Central memory CD8-positive, alpha-beta T cell (primary cell): ENCODE measurements at regions not wholly inside any gene's neighbourhood (a gene's known extent, or its start where the extent isn't known, plus 50 kb on each side); places are given as distances from the start of the nearest gene placed in this dataset.
"Not testable (repeated sequence)": the region's sequence is repeated elsewhere in the genome, so short reads cannot be mapped to it uniquely, and the experiment has no call there.

Source experiments
- ATAC-seq: fragments of 150-1000 bp; cut with Tn5 transposase; replicated peaks from 2 replicates; pipeline ENCODE4 v1.10.0; 2022; ENCODE audit warnings: mild to moderate bottlenecking, moderate FRiP score, moderate number of reproducible peaks; ENCODE audit not compliant: poor library complexity, severe bottlenecking; ENCODE audit errors: extremely low read depth
- DNase-seq, 2 donors: peaks; one replicate each; pipeline ENCODE4 v3.0.0; 2021; ENCODE audit warnings: low spot score in 2 of 2
- H3K27ac Mint-ChIP-seq: one replicate; pipeline ENCODE4 v1.8.0; 2022; ENCODE audit warnings: low read depth, mild to moderate bottlenecking, moderate library complexity, mixed read lengths
- H3K27me3 Mint-ChIP-seq: one replicate; pipeline ENCODE4 v1.8.0; 2022; ENCODE audit warnings: mixed read lengths
- H3K36me3 Mint-ChIP-seq: one replicate; pipeline ENCODE4 v1.8.0; 2022; ENCODE audit warnings: mild to moderate bottlenecking, moderate library complexity, mixed read lengths; ENCODE audit not compliant: insufficient read depth
- H3K4me1 Mint-ChIP-seq: one replicate; pipeline ENCODE4 v1.8.0; 2022; ENCODE audit warnings: mixed read lengths
- H3K4me3 Mint-ChIP-seq: one replicate; pipeline ENCODE4 v1.8.0; 2022; ENCODE audit warnings: mild to moderate bottlenecking, moderate library complexity, mixed read lengths
- H3K9me3 Mint-ChIP-seq: one replicate; pipeline ENCODE4 v1.8.0; 2022; ENCODE audit warnings: mixed read lengths

GRCh38 chr4:79266136-79266535 lies 59.7 kb downstream of the NAA11 start:
- Mint-ChIP-seq H3K27me3 (no peaks in the 10 kb centered on the region), H3K4me3 (no peak overlapping the region), H3K27ac (no peak overlapping the region), H3K36me3 (no peaks in the 10 kb centered on the region), H3K4me1 (no peaks in the 10 kb centered on the region), H3K9me3 (peaks cover 2% of the 10 kb centered on the region)
- DNase-seq = no peak
- no peak for ATAC-seq

GRCh38 chr4:79259242-79259641 lies 66.6 kb downstream of the NAA11 start:
- Mint-ChIP-seq H3K36me3 (no peaks in the 10 kb centered on the region), H3K27ac (no peak overlapping the region), H3K27me3 (no peaks in the 10 kb centered on the region), H3K4me1 (no peaks in the 10 kb centered on the region), H3K4me3 (no peak overlapping the region), H3K9me3 (peaks cover 3% of the 10 kb centered on the region)
- no peak for ATAC-seq
- DNase-seq = no peak

GRCh38 chr4:79258614-79259176 lies 67.2 kb downstream of the NAA11 start:
- no peak for ATAC-seq
- peaks cover 3% of the 10 kb centered on the region for H3K9me3 Mint-ChIP-seq
- no peak overlapping the region for H3K4me3 Mint-ChIP-seq
- H3K27me3 Mint-ChIP-seq = no peaks in the 10 kb centered on the region
- no peak overlapping the region for H3K27ac Mint-ChIP-seq
- no peak for DNase-seq
- no peaks in the 10 kb centered on the region for H3K4me1 Mint-ChIP-seq
- H3K36me3 Mint-ChIP-seq = no peaks in the 10 kb centered on the region

GRCh38 chr4:79257953-79258613 lies 67.8 kb downstream of the NAA11 start:
- DNase-seq (no peak), ATAC-seq (no peak)
- no peaks in the 10 kb centered on the region for H3K36me3 Mint-ChIP-seq
- no peaks in the 10 kb centered on the region for H3K4me1 Mint-ChIP-seq
- peaks cover 3% of the 10 kb centered on the region for H3K9me3 Mint-ChIP-seq
- H3K4me3 Mint-ChIP-seq = no peak overlapping the region
- no peak overlapping the region for H3K27ac Mint-ChIP-seq
- no peaks in the 10 kb centered on the region for H3K27me3 Mint-ChIP-seq

- Mint-ChIP-seq H3K9me3 (no peaks in the 10 kb centered on the region), H3K27me3 (no peaks in the 10 kb centered on the region), H3K27ac (no peak overlapping the region), H3K36me3 (no peaks in the 10 kb centered on the region), H3K4me3 (no peak overlapping the region), H3K4me1 (no peaks in the 10 kb centered on the region)
- no peak for ATAC-seq
- no peak for DNase-seq
These were observed 70.1 kb downstream of the NAA11 start for GRCh38 chr4:79255793-79256192.

- no peak overlapping the region for H3K4me3 Mint-ChIP-seq
- no peaks in the 10 kb centered on the region for H3K36me3 Mint-ChIP-seq
- H3K9me3 Mint-ChIP-seq = peaks cover 5% of the 10 kb centered on the region
- H3K4me1 Mint-ChIP-seq = no peaks in the 10 kb centered on the region
- no peak for ATAC-seq
- H3K27ac Mint-ChIP-seq = no peak overlapping the region
- DNase-seq = no peak
- H3K27me3 Mint-ChIP-seq = no peaks in the 10 kb centered on the region
These were observed 71.9 kb downstream of the NAA11 start for GRCh38 chr4:79253924-79254323.

- no peak overlapping the region for H3K27ac Mint-ChIP-seq
- no peak overlapping the region for H3K4me3 Mint-ChIP-seq
- peaks cover 5% of the 10 kb centered on the region for H3K9me3 Mint-ChIP-seq
- H3K4me1 Mint-ChIP-seq = no peaks in the 10 kb centered on the region
- H3K27me3 Mint-ChIP-seq = no peaks in the 10 kb centered on the region
- H3K36me3 Mint-ChIP-seq = no peaks in the 10 kb centered on the region
- ATAC-seq = no peak
- DNase-seq = no peak
These were observed 72.7 kb downstream of the NAA11 start for GRCh38 chr4:79253168-79253567.

GRCh38 chr4:79250887-79251286 lies 75.0 kb downstream of the NAA11 start:
- H3K9me3 Mint-ChIP-seq = peaks cover 5% of the 10 kb centered on the region
- no peak overlapping the region for H3K4me3 Mint-ChIP-seq
- ATAC-seq (no peak), DNase-seq (no peak)
- no peak overlapping the region for H3K27ac Mint-ChIP-seq
- H3K36me3 Mint-ChIP-seq = no peaks in the 10 kb centered on the region
- H3K27me3 Mint-ChIP-seq = no peaks in the 10 kb centered on the region
- no peaks in the 10 kb centered on the region for H3K4me1 Mint-ChIP-seq

GRCh38 chr4:79249881-79250503 lies 75.9 kb downstream of the NAA11 start:
- DNase-seq (no peak), ATAC-seq (no peak)
- Mint-ChIP-seq H3K27me3 (no peaks in the 10 kb centered on the region), H3K4me3 (no peak overlapping the region), H3K36me3 (no peaks in the 10 kb centered on the region), H3K9me3 (peaks cover 5% of the 10 kb centered on the region), H3K4me1 (no peaks in the 10 kb centered on the region), H3K27ac (no peak overlapping the region)

GRCh38 chr4:79248610-79249009 lies 77.3 kb downstream of the NAA11 start:
- H3K4me1 Mint-ChIP-seq = no peaks in the 10 kb centered on the region
- peaks cover 6% of the 10 kb centered on the region for H3K9me3 Mint-ChIP-seq
- ATAC-seq (no peak), DNase-seq (no peak)
- no peaks in the 10 kb centered on the region for H3K27me3 Mint-ChIP-seq
- no peak overlapping the region for H3K4me3 Mint-ChIP-seq
- no peak overlapping the region for H3K27ac Mint-ChIP-seq
- H3K36me3 Mint-ChIP-seq = no peaks in the 10 kb centered on the region

GRCh38 chr4:79247695-79248394 lies 78.0 kb downstream of the NAA11 start:
- Mint-ChIP-seq H3K4me3 (no peak overlapping the region), H3K36me3 (no peaks in the 10 kb centered on the region), H3K27me3 (no peaks in the 10 kb centered on the region), H3K9me3 (peaks cover 10% of the 10 kb centered on the region), H3K27ac (no peak overlapping the region), H3K4me1 (no peaks in the 10 kb centered on the region)
- ATAC-seq = no peak
- DNase-seq = no peak

GRCh38 chr4:79245200-79245940 lies 80.5 kb downstream of the NAA11 start:
- not testable (repeated sequence) for H3K27me3 Mint-ChIP-seq, H3K4me3 Mint-ChIP-seq, DNase-seq, H3K36me3 Mint-ChIP-seq, H3K4me1 Mint-ChIP-seq, ATAC-seq, H3K27ac Mint-ChIP-seq
- H3K9me3 Mint-ChIP-seq = peaks cover 10% of the 10 kb centered on the region
